ENCODE measurements at regions not wholly inside any gene's neighbourhood (a gene's known extent, or its start where the extent isn't known, plus 50 kb on each side); places are given as distances from the start of the nearest gene placed in this dataset.

DNA sequence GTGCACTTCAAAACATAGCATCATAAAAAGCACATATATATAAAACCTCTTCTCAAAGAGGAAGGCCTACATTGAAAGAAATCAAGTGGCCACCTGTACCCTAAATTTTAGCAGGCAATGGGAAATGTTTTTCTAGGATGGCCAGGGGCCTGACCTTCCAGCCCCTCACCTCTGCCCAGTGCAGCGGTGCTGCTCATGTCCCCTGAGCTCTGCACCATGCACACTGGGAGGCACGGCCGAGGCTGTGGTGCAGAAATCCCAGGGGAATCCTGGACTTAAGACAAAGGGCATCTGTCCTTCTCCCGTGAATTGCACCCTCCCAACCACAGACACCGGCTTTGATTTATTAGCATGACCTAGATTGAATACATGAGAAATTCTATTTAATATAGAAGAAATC, 551.4 kb downstream of the GLRX3 start:
- TF ChIP-seq, protein P1, sequence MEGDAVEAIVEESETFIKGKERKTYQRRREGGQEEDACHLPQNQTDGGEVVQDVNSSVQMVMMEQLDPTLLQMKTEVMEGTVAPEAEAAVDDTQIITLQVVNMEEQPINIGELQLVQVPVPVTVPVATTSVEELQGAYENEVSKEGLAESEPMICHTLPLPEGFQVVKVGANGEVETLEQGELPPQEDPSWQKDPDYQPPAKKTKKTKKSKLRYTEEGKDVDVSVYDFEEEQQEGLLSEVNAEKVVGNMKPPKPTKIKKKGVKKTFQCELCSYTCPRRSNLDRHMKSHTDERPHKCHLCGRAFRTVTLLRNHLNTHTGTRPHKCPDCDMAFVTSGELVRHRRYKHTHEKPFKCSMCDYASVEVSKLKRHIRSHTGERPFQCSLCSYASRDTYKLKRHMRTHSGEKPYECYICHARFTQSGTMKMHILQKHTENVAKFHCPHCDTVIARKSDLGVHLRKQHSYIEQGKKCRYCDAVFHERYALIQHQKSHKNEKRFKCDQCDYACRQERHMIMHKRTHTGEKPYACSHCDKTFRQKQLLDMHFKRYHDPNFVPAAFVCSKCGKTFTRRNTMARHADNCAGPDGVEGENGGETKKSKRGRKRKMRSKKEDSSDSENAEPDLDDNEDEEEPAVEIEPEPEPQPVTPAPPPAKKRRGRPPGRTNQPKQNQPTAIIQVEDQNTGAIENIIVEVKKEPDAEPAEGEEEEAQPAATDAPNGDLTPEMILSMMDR (IDR thresholded peaks at IDR 0.05; ENCODE audit: control extremely low read depth, extremely low read depth) = no peak
- Histone ChIP-seq H3K4me3 (no peak overlapping the region), H3K9ac (ENCODE audit: insufficient read depth in 1 of 2, low read length in 2 of 2) (no peak overlapping the region), H3K9me3 (ENCODE audit: control insufficient read depth in 4 of 4, insufficient read depth in 3 of 4, low read length in 3 of 4) (peaks cover 0 to 3% (median 0%) of the 10 kb centered on the region in 4 donors), H3K27me3 (ENCODE audit: control insufficient read depth in 3 of 3, insufficient read depth in 3 of 3, low read length in 2 of 3) (no peaks in the 10 kb centered on the region), H3K4me1 (ENCODE audit: control insufficient read depth in 5 of 5, insufficient read depth in 5 of 5, low read length in 5 of 5) (no peaks in the 10 kb centered on the region), H3K36me3 (ENCODE audit: control insufficient read depth in 4 of 4, insufficient read depth in 4 of 4, low read length in 4 of 4) (no peaks in the 10 kb centered on the region), H3K27ac (ENCODE audit: low read depth in 1 of 2, low read length in 1 of 2) (no peak overlapping the region)
- no peak for ATAC-seq (ENCODE audit: insufficient read depth, low FRiP score)
- WGBS, 2 donors = 79 to 88% methylated on average over 5 of the region's 5 CpGs
- no peak for DNase-seq

DNA sequence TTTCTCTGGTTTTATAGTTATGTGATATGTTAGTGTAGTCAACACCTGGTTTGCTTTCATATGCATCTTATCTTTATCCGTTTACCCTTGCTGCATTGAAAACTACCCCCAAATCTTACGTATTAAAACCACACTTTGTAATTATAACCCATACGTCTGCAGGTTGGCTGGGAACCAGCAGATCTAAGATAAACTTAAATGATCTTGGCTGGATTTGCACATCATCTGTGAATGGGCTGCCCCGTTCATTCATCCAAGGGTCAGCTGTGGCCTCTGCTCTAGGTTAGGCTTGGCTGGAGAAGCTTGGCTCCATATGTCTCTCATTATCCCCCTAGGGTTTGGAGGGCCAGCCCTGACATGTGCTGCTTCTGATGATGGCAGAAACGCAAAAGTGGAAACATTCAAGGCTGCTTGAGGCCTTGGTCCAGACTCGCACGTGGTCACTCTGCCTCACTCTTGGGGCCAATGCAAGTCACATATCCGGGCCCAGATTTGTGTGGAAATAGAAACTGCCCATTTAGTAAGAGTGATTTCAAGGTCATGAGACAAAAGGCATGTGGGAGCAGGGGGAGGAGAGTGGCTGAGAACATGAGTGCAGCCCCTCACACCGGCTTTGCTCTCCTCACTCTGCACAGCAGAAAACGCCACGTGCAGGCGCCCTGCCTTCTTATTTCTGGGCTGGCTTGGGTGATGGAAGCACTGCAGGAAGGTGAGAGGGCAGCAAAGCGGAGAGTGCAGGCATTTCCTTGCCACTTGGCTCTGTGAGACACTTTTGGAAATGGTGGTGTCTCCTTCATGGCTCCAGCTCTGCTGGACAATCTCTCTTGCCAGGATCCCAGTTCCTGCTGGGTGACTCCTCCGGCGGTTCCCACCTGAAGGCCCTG, 553.8 kb downstream of the GLRX3 start:
- 77 to 80% methylated on average over 15 of the region's 15 CpGs for WGBS, 2 donors
- no peak overlapping the region for H3K4me3 ChIP-seq
- no peaks in the 10 kb centered on the region for H3K36me3 ChIP-seq (ENCODE audit: control insufficient read depth in 4 of 4, insufficient read depth in 4 of 4, low read length in 4 of 4)
- ATAC-seq (ENCODE audit: insufficient read depth, low FRiP score) (no peak), DNase-seq (no peak)
- TF ChIP-seq, protein P1 (IDR thresholded peaks at IDR 0.05; ENCODE audit: control extremely low read depth, extremely low read depth) = no peak
- H3K4me1 ChIP-seq (ENCODE audit: control insufficient read depth in 5 of 5, insufficient read depth in 5 of 5, low read length in 5 of 5) = no peaks in the 10 kb centered on the region
- no peak overlapping the region for H3K27ac ChIP-seq (ENCODE audit: low read depth in 1 of 2, low read length in 1 of 2)
- H3K9me3 ChIP-seq (ENCODE audit: control insufficient read depth in 4 of 4, insufficient read depth in 3 of 4, low read length in 3 of 4) = peaks cover 0 to 2% (median 0%) of the 10 kb centered on the region in 4 donors
- no peaks in the 10 kb centered on the region for H3K27me3 ChIP-seq (ENCODE audit: control insufficient read depth in 3 of 3, insufficient read depth in 3 of 3, low read length in 2 of 3)
- no peak overlapping the region for H3K9ac ChIP-seq (ENCODE audit: insufficient read depth in 1 of 2, low read length in 2 of 2)

DNA sequence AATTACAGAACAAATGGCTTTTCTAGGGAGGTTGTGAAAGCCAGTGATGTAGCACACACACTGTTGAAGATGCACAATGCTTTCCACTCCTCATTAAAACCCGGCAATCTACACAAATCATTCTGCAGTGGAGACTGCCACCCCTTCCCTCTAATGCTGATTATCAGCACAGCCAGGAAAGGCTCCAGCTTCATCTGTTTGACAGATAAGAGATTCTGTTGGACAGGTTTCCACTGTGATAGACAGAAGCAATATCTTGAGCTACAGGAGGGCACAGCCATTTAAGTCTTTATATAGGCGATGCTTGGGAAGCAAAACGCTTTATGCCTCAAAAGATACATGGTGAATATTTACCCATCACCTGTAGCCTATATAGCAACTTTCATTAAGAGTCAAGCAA, 555.6 kb downstream of the GLRX3 start:
- no peak overlapping the region for H3K27ac ChIP-seq (ENCODE audit: low read depth in 1 of 2, low read length in 1 of 2)
- TF ChIP-seq, protein P1 (IDR thresholded peaks at IDR 0.05; ENCODE audit: control extremely low read depth, extremely low read depth) = no peak
- no peaks in the 10 kb centered on the region for H3K36me3 ChIP-seq (ENCODE audit: control insufficient read depth in 4 of 4, insufficient read depth in 4 of 4, low read length in 4 of 4)
- no peaks in the 10 kb centered on the region for H3K4me1 ChIP-seq (ENCODE audit: control insufficient read depth in 5 of 5, insufficient read depth in 5 of 5, low read length in 5 of 5)
- 58 to 74% methylated on average over 3 of the region's 3 CpGs for WGBS, 2 donors
- H3K9me3 ChIP-seq (ENCODE audit: control insufficient read depth in 4 of 4, insufficient read depth in 3 of 4, low read length in 3 of 4) = no peaks in the 10 kb centered on the region
- no peaks in the 10 kb centered on the region for H3K27me3 ChIP-seq (ENCODE audit: control insufficient read depth in 3 of 3, insufficient read depth in 3 of 3, low read length in 2 of 3)
- no peak overlapping the region for H3K9ac ChIP-seq (ENCODE audit: insufficient read depth in 1 of 2, low read length in 2 of 2)
- DNase-seq = no peak
- H3K4me3 ChIP-seq = no peak overlapping the region
- ATAC-seq (ENCODE audit: insufficient read depth, low FRiP score) = no peak
